IMR-90 (cell line): ENCODE measurements at regions not wholly inside any gene's neighbourhood (a gene's known extent, or its start where the extent isn't known, plus 50 kb on each side); places are given as distances from the start of the nearest gene placed in this dataset.

ENCODE experiments used
- ATAC-seq: fragments of 200-7000 bp; cut with Tn5 transposase; 2 replicates; pipeline ENCODE4 v1.9.1; 2020; ENCODE audit warnings: low read depth, mild to moderate bottlenecking, moderate library complexity
- BruUV-seq: library from RNA; stranded (reverse); fragments of 400-500 nt; replicated peaks from 2 replicates; lab custom pipeline; 2021; lab: Mats Ljungman, UMichigan
- CTCF ChIA-PET: fragments of 300-600 bp; formaldehyde crosslinking; extraction: SDS; loops from one replicate; lab custom pipeline; 2021; ENCODE audit warnings: antibody characterized with exemption; lab: Yijun Ruan, JAX
- POLR2A ChIA-PET: fragments of 300-600 bp; sonication (Branson Sonifier 250); formaldehyde crosslinking; loops from one replicate; lab custom pipeline; 2022; ENCODE audit warnings: antibody characterized with exemption; ENCODE audit not compliant: unreplicated experiment; lab: Charles Lee
- DNase-seq: peaks from one replicate; pipeline ENCODE4 v3.0.0; 2013
- H2AFZ ChIP-seq: replicated peaks from 2 replicates; pipeline ENCODE3; 2013; ENCODE audit warnings: low read length, mild to moderate bottlenecking; ENCODE audit not compliant: poor library complexity
- H2AK5ac ChIP-seq: 2 replicates; pipeline ENCODE4 v1.6.1; 2013; ENCODE audit warnings: low read depth, low read length, inconsistent platforms
- H2AK9ac ChIP-seq: replicated peaks from 2 replicates; pipeline ENCODE3; 2013; ENCODE audit warnings: mild to moderate bottlenecking, low read depth, low read length, moderate library complexity; ENCODE audit not compliant: poor library complexity
- H2BK120ac ChIP-seq: 2 replicates; pipeline ENCODE4 v1.6.1; 2013; ENCODE audit warnings: low read depth, low read length, inconsistent platforms
- H2BK15ac ChIP-seq: 3 replicates; pipeline ENCODE4 v1.6.1; 2013; ENCODE audit warnings: low read depth, low read length, inconsistent platforms
- H2BK20ac ChIP-seq: 2 replicates; pipeline ENCODE4 v1.6.1; 2013; ENCODE audit warnings: low read depth, mild to moderate bottlenecking, inconsistent platforms, low read length, moderate library complexity
- H2BK5ac ChIP-seq: 2 replicates; pipeline ENCODE4 v1.6.1; 2013; ENCODE audit warnings: mild to moderate bottlenecking, low read depth, low read length, inconsistent platforms; ENCODE audit not compliant: poor library complexity, severe bottlenecking
- H3K14ac ChIP-seq: replicated peaks from 2 replicates; pipeline ENCODE4 v1.6.1; 2013; ENCODE audit warnings: low read depth, low read length, inconsistent platforms
- H3K18ac ChIP-seq: 2 replicates; pipeline ENCODE4 v1.6.1; 2013; ENCODE audit warnings: low read depth, low read length, control low read depth
- H3K23ac ChIP-seq: 2 replicates; pipeline ENCODE4 v1.6.1; 2013; ENCODE audit warnings: low read depth, low read length, inconsistent platforms
- H3K27ac ChIP-seq: 2 replicates; pipeline ENCODE4 v1.5.1; 2013; ENCODE audit warnings: mild to moderate bottlenecking, control low read depth, low read length; ENCODE audit not compliant: insufficient read depth
- H3K27me3 ChIP-seq: 2 replicates; pipeline ENCODE4 v1.6.1; 2013; ENCODE audit warnings: low read length; ENCODE audit not compliant: control insufficient read depth, insufficient read depth
- H3K36me3 ChIP-seq: 2 replicates; pipeline ENCODE4 v1.6.1; 2013; ENCODE audit warnings: low read length, mixed read lengths; ENCODE audit not compliant: control insufficient read depth, insufficient read depth
- H3K4ac ChIP-seq: 2 replicates; pipeline ENCODE4 v1.6.1; 2013; ENCODE audit warnings: low read depth, low read length, inconsistent platforms
- H3K4me1 ChIP-seq: 2 replicates; pipeline ENCODE4 v1.6.1; 2013; ENCODE audit warnings: low read length, mixed read lengths; ENCODE audit not compliant: control insufficient read depth, insufficient read depth
- H3K4me2 ChIP-seq: 2 replicates; pipeline ENCODE4 v1.6.1; 2013; ENCODE audit warnings: low read depth, mild to moderate bottlenecking, control low read depth, low read length, moderate library complexity
- H3K4me3 ChIP-seq: 2 replicates; pipeline ENCODE4 v1.5.1; 2013; ENCODE audit warnings: low read depth, mild to moderate bottlenecking, control low read depth, low read length, moderate library complexity; ENCODE audit not compliant: insufficient read depth
- H3K56ac ChIP-seq: 2 replicates; pipeline ENCODE4 v1.6.1; 2013; ENCODE audit warnings: low read length, inconsistent platforms; ENCODE audit not compliant: insufficient read depth; ENCODE audit errors: extremely low read depth
- H3K79me1 ChIP-seq, 2 experiments: 2 replicates each; pipeline ENCODE4 v1.6.1; 2013; ENCODE audit warnings: low read length in 2 of 2, inconsistent platforms in 1 of 2, low read depth in 1 of 2
- H3K9ac ChIP-seq: 2 replicates; pipeline ENCODE4 v1.6.1; 2013; ENCODE audit warnings: low read depth, low read length, control low read depth
- H3K9me1 ChIP-seq: 2 replicates; pipeline ENCODE4 v1.6.1; 2013; ENCODE audit warnings: low read length, inconsistent platforms; ENCODE audit not compliant: insufficient read depth
- H3K9me3 ChIP-seq: 2 replicates; pipeline ENCODE4 v1.6.1; 2013; ENCODE audit warnings: low read length; ENCODE audit not compliant: control insufficient read depth, insufficient read depth
- H4K20me1 ChIP-seq: 2 replicates; pipeline ENCODE4 v1.6.1; 2013; ENCODE audit warnings: low read length, inconsistent platforms; ENCODE audit not compliant: insufficient read depth
- H4K5ac ChIP-seq: 2 replicates; pipeline ENCODE4 v1.6.1; 2013; ENCODE audit warnings: mild to moderate bottlenecking, low read depth, low read length, control low read depth
- H4K8ac ChIP-seq, 2 experiments: 2 replicates each; pipeline ENCODE4 v1.6.1; 2013; ENCODE audit warnings: low read depth in 2 of 2, low read length in 2 of 2, control low read depth in 1 of 2, inconsistent platforms in 1 of 2
- H4K91ac ChIP-seq: 2 replicates; pipeline ENCODE4 v1.6.1; 2013; ENCODE audit warnings: low read depth, low read length, inconsistent platforms; ENCODE audit not compliant: insufficient read depth
- FOS ChIP-seq: fragments of 150-350 bp; IDR thresholded peaks from 2 replicates; pipeline ENCODE4 v1.6.1; 2016; ENCODE audit warnings: low read depth, low read length
- MAFK ChIP-seq: IDR thresholded peaks from 2 replicates; pipeline ENCODE4 v1.6.1; 2012; ENCODE audit warnings: low read depth, low read length, improper control_type of control experiment
- MAZ ChIP-seq: IDR thresholded peaks from 2 replicates; pipeline ENCODE4 v1.6.1; 2012; ENCODE audit warnings: low read depth, mild to moderate bottlenecking, low read length, improper control_type of control experiment, moderate library complexity, borderline replicate concordance
- NFE2L2 ChIP-seq: fragments of 150-350 bp; IDR thresholded peaks from 2 replicates; pipeline ENCODE4 v1.6.1; 2016; ENCODE audit warnings: low read depth, mild to moderate bottlenecking, low read length
- WGBS, 2 experiments: methylation state at CpG; one replicate each; pipeline versions ENCODE4 v1.1.5 to v1.1.7; 2013; ENCODE audit warnings: missing lambda C conversion rate in 2 of 2; ENCODE audit not compliant: insufficient read length in 1 of 2; ENCODE audit errors: extremely low coverage in 2 of 2; 5-methylcytosine and 5-hydroxymethylcytosine counted together
- dilution Hi-C: fragments of 300-500 bp; cut with HindIII; formaldehyde crosslinking; loops from one replicate; pipeline ENCODE4 v1.14.3; 2018; ENCODE audit warnings: low sequenced_read_pairs; ENCODE audit not compliant: unreplicated experiment
- in situ Hi-C: fragments of 300-500 bp; cut with MboI; formaldehyde crosslinking; loops from 3 replicates; pipeline ENCODE4 v1.14.3; 2019; ENCODE audit warnings: low sequenced_read_pairs, inconsistent platforms, mixed read lengths
- intact Hi-C: fragments of 100-400 bp; cut with micrococcal nuclease; formaldehyde crosslinking; loops from 2 replicates; pipeline ENCODE4 v1.10.0; 2022

DNA sequence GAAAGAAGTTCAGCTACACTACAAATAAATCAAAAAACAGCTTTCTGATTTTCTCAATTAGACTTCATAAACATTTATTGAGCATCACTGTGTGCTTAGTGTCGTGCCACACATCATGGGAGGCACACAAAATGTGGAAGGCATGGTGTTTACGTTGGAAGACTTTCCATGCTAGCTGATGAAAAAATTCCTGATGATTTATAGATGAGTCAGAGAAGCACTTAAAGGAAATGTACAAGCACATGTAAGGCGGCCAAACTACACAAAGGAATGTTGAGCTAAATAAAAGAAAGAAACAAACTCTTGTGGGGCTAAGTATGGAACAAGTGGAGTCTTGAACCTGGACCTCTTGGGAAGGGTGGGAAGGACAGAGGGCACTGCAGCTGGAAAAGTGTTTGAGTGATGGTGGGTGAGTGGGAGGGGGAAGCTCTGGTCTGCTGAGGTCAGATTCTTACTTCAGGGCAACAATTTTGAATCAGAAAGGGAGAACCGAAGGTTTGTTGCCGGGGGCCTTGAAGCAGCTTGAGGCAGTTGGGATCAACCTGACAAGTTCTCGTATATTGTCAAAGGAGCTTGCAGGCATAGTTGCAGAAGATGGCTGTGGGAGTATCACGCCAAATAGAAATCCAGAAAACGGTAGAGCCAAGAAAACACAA is 66.9 kb downstream of the FOXB1 start:
- no peak overlapping the region for H2AK5ac ChIP-seq
- ChIA-PET POLR2A (no interaction called here), CTCF (no interaction called here)
- no peak overlapping the region for H2AK9ac ChIP-seq
- peak; percentile 77 for ATAC-seq
- H4K8ac ChIP-seq: no peak overlapping the region
- 0 out of 2 replicates have a peak overlapping the region, but pooled peaks have one; percentile 39 for H3K4me2 ChIP-seq
- no peak overlapping the region for H3K14ac ChIP-seq
- no peak overlapping the region for H4K91ac ChIP-seq
- no TSS peak for BruUV-seq
- H3K27me3 ChIP-seq: peaks cover 4% of the 10 kb centered on the region
- dilution Hi-C loops: no loop called here
- peak; percentile 82 for DNase-seq
- peak overlapping the region; percentile 42; the same call in 1 of the 2 replicates for H3K27ac ChIP-seq
- no peak overlapping the region for H4K5ac ChIP-seq
- peak overlapping the region; percentile 47; the same call in 1 of the 2 replicates for H2BK120ac ChIP-seq
- no peak overlapping the region for H3K56ac ChIP-seq
- no peaks in the 10 kb centered on the region for H4K20me1 ChIP-seq
- H3K4me1 ChIP-seq: peaks cover 3% of the 10 kb centered on the region
- intact Hi-C loops: no loop called here
- no peaks in the 10 kb centered on the region for H3K9me3 ChIP-seq
- H3K23ac ChIP-seq: no peak overlapping the region
- TF ChIP-seq MAZ (no peak), MAFK (no peak), NFE2L2 (no peak), FOS (0 out of 2 replicates have a peak, but pooled peaks have one; percentile 46)
- H3K18ac ChIP-seq: no peak overlapping the region
- H3K9ac ChIP-seq: no peak overlapping the region
- 40% methylated on average over 2 of the region's 8 CpGs; no CpG with 5 or more reads in 1 of the 2 experiments for WGBS, 2 experiments
- in situ Hi-C loops: no loop called here
- H3K9me1 ChIP-seq: no peaks in the 10 kb centered on the region
- H3K79me1 ChIP-seq: no peaks in the 10 kb centered on the region
- peak overlapping the region; percentile 38 for H2AFZ ChIP-seq
- H2BK20ac ChIP-seq: no peak overlapping the region
- no peak overlapping the region for H2BK15ac ChIP-seq
- 0 out of 2 replicates have a peak overlapping the region, but pooled peaks have one; percentile 65 for H3K4ac ChIP-seq
- H2BK5ac ChIP-seq: no peak overlapping the region
- no peak overlapping the region for H3K4me3 ChIP-seq
- no peaks in the 10 kb centered on the region for H3K36me3 ChIP-seq
